Neural progenitor cell (in vitro differentiated cells): ENCODE measurements at regions not wholly inside any gene's neighbourhood (a gene's known extent, or its start where the extent isn't known, plus 50 kb on each side); places are given as distances from the start of the nearest gene placed in this dataset.

Experiments
- DNase-seq: peaks from one replicate; pipeline ENCODE4 v3.0.0-alpha.2; 2016; ENCODE audit warnings: low spot score
- H2AFZ ChIP-seq: fragments of 200-600 bp; sonication (generic); replicated peaks from 2 replicates; pipeline ENCODE4 v1.6.1; 2016; ENCODE audit warnings: antibody characterized with exemption
- H3F3A ChIP-seq: fragments of 200-600 bp; sonication (generic); 2 replicates; pipeline ENCODE4 v1.6.1; 2016; ENCODE audit warnings: antibody characterized with exemption, low read depth
- H3K27ac ChIP-seq: fragments of 200-600 bp; sonication (generic); 2 replicates; pipeline ENCODE4 v1.5.1; 2016; ENCODE audit warnings: mild to moderate bottlenecking
- H3K27me3 ChIP-seq: fragments of 200-600 bp; sonication (generic); 2 replicates; pipeline ENCODE4 v1.6.1; 2016; ENCODE audit warnings: mild to moderate bottlenecking, moderate library complexity
- H3K36me3 ChIP-seq: fragments of 200-600 bp; sonication (generic); 2 replicates; pipeline ENCODE4 v1.5.1; 2016
- H3K4me1 ChIP-seq: fragments of 200-600 bp; sonication (generic); 2 replicates; pipeline ENCODE4 v1.6.1; 2016; ENCODE audit warnings: mixed run types
- H3K4me2 ChIP-seq: fragments of 200-600 bp; sonication (generic); 2 replicates; pipeline ENCODE4 v1.6.1; 2016
- H3K4me3 ChIP-seq: fragments of 200-600 bp; sonication (generic); 2 replicates; pipeline ENCODE4 v1.5.1; 2016
- H3K79me2 ChIP-seq: fragments of 200-600 bp; sonication (generic); 2 replicates; pipeline ENCODE4 v1.6.1; 2016; ENCODE audit warnings: low read depth
- H3K9ac ChIP-seq: fragments of 200-600 bp; sonication (generic); 2 replicates; pipeline ENCODE4 v1.6.1; 2016
- H3K9me3 ChIP-seq: fragments of 200-600 bp; sonication (generic); 2 replicates; pipeline ENCODE4 v1.5.1; 2016; ENCODE audit warnings: low read depth
- H4K20me1 ChIP-seq: fragments of 200-600 bp; sonication (generic); 2 replicates; pipeline ENCODE4 v1.6.1; 2016; ENCODE audit warnings: low read depth
- H3K27ac Mint-ChIP-seq: 3 replicates; pipeline ENCODE4 v1.8.0; 2021; ENCODE audit warnings: mixed read lengths
- H3K27me3 Mint-ChIP-seq: 2 replicates; pipeline ENCODE4 v1.8.0; 2022; ENCODE audit warnings: low read depth, mild to moderate bottlenecking, inconsistent platforms, moderate library complexity, mixed read lengths; ENCODE audit not compliant: insufficient read depth
- H3K36me3 Mint-ChIP-seq: 3 replicates; pipeline ENCODE4 v1.8.0; 2021; ENCODE audit warnings: mixed read lengths
- H3K4me1 Mint-ChIP-seq: 3 replicates; pipeline ENCODE4 v1.8.0; 2021; ENCODE audit warnings: mixed read lengths
- H3K4me3 Mint-ChIP-seq: 3 replicates; pipeline ENCODE4 v1.8.0; 2021; ENCODE audit warnings: mild to moderate bottlenecking, moderate library complexity, mixed read lengths
- H3K9me3 Mint-ChIP-seq: 3 replicates; pipeline ENCODE4 v1.8.0; 2020; ENCODE audit warnings: mixed read lengths
- CTCF ChIP-seq: fragments of 200-600 bp; sonication (generic); IDR thresholded peaks from 2 replicates; pipeline ENCODE4 v1.5.1; 2017; ENCODE audit warnings: antibody characterized with exemption, mild to moderate bottlenecking
- EZH2 ChIP-seq: fragments of 200-600 bp; sonication (generic); IDR thresholded peaks from 2 replicates; pipeline ENCODE4 v1.6.1; 2017; ENCODE audit warnings: antibody characterized with exemption, mild to moderate bottlenecking, moderate library complexity
- EZH2phosphoT487 ChIP-seq: fragments of 200-600 bp; sonication (generic); IDR thresholded peaks from 2 replicates; pipeline ENCODE4 v1.6.1; 2017; ENCODE audit warnings: antibody characterized with exemption

GRCh38 chr2:167756446-167756845, 490.9 kb downstream of the STK39 start:
- H3K9ac ChIP-seq, result no peak overlapping the region
- H2AFZ ChIP-seq, result no peak overlapping the region
- no peak for TF ChIP-seq CTCF
- TF ChIP-seq EZH2phosphoT487, result no peak
- TF ChIP-seq EZH2, result no peak
- H3K27ac ChIP-seq, result peak overlapping the region; percentile 56
- H3K36me3 ChIP-seq, result no peaks in the 10 kb centered on the region
- Mint-ChIP-seq H3K27me3 (no peaks in the 10 kb centered on the region), H3K4me1 (peaks cover 32% of the 10 kb centered on the region), H3K36me3 (no peaks in the 10 kb centered on the region), H3K9me3 (no peaks in the 10 kb centered on the region), H3K4me3 (no peak overlapping the region), H3K27ac (peak overlapping the region; percentile 89)
- H3K4me3 ChIP-seq, result no peak overlapping the region
- H3K27me3 ChIP-seq, result no peaks in the 10 kb centered on the region
- peak overlapping the region; percentile 40 for H3K4me2 ChIP-seq
- peaks cover 13% of the 10 kb centered on the region for H3K4me1 ChIP-seq
- no peaks in the 10 kb centered on the region for H3K9me3 ChIP-seq
- H3F3A ChIP-seq, result peaks cover 10% of the 10 kb centered on the region
- H4K20me1 ChIP-seq, result no peaks in the 10 kb centered on the region
- DNase-seq, result peak; percentile 73
- H3K79me2 ChIP-seq, result no peaks in the 10 kb centered on the region

- H3K4me3 Mint-ChIP-seq, result no peak overlapping the region
- H3K4me2 ChIP-seq, result no peak overlapping the region
These were observed 494.3 kb downstream of the STK39 start for GRCh38 chr2:167753142-167753541.

DNA sequence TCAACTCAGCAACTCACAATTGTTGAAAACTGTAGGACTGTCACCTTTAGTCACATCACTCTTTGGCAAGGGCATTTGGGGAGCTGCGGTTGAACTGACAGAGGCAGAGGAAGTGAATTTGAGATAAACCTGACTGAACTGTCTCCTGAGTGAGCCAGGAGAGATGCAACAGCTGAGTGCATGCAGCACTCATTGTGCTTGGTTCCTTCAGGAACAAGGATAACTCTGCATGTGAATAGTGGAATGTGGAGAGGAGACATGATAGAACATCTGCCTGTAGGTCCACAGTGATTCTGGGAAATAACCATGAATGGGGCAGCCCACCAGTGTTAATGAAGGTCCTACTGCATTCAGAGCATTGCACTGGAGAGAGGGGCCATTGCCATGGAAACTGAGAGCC, 494.7 kb downstream of the STK39 start:
- no peaks in the 10 kb centered on the region for H3K9me3 ChIP-seq
- no peaks in the 10 kb centered on the region for H4K20me1 ChIP-seq
- Mint-ChIP-seq H3K27me3 (no peaks in the 10 kb centered on the region), H3K27ac (no peak overlapping the region), H3K9me3 (no peaks in the 10 kb centered on the region), H3K36me3 (no peaks in the 10 kb centered on the region), H3K4me1 (peaks cover 30% of the 10 kb centered on the region), H3K4me3 (no peak overlapping the region)
- H3K4me2 ChIP-seq, result no peak overlapping the region
- H3K27ac ChIP-seq, result no peak overlapping the region
- H3K27me3 ChIP-seq, result no peaks in the 10 kb centered on the region
- no peak for DNase-seq
- H3F3A ChIP-seq, result peaks cover 10% of the 10 kb centered on the region
- H3K36me3 ChIP-seq, result no peaks in the 10 kb centered on the region
- H3K9ac ChIP-seq, result no peak overlapping the region
- peaks cover 13% of the 10 kb centered on the region for H3K4me1 ChIP-seq
- no peak overlapping the region for H2AFZ ChIP-seq
- no peaks in the 10 kb centered on the region for H3K79me2 ChIP-seq
- H3K4me3 ChIP-seq, result no peak overlapping the region
- TF ChIP-seq CTCF (no peak), EZH2phosphoT487 (no peak), EZH2 (no peak)

More at GRCh38 chr2:167753142-167753541, 494.3 kb downstream of the STK39 start:
- H3K27ac ChIP-seq, result no peak overlapping the region
- no peaks in the 10 kb centered on the region for H3K27me3 ChIP-seq
- H3K9ac ChIP-seq, result no peak overlapping the region
- peaks cover 10% of the 10 kb centered on the region for H3F3A ChIP-seq
- no peak for TF ChIP-seq EZH2
- no peak for TF ChIP-seq EZH2phosphoT487
- no peak for TF ChIP-seq CTCF
- DNase-seq, result no peak
- H3K36me3 ChIP-seq, result no peaks in the 10 kb centered on the region
- peaks cover 13% of the 10 kb centered on the region for H3K4me1 ChIP-seq
- H3K4me3 ChIP-seq, result no peak overlapping the region
- Mint-ChIP-seq H3K36me3 (no peaks in the 10 kb centered on the region), H3K27me3 (no peaks in the 10 kb centered on the region), H3K9me3 (no peaks in the 10 kb centered on the region), H3K4me1 (peaks cover 32% of the 10 kb centered on the region), H3K27ac (no peak overlapping the region)
- H2AFZ ChIP-seq, result no peak overlapping the region
- no peaks in the 10 kb centered on the region for H3K9me3 ChIP-seq
- H3K79me2 ChIP-seq, result no peaks in the 10 kb centered on the region
- H4K20me1 ChIP-seq, result no peaks in the 10 kb centered on the region
